DOHH2 (cell line): ENCODE measurements at regions not wholly inside any gene's neighbourhood (a gene's known extent, or its start where the extent isn't known, plus 50 kb on each side); places are given as distances from the start of the nearest gene placed in this dataset.

ENCODE experiments used
- EZH2phosphoT487 ChIP-seq: fragments of 200-600 bp; sonication (generic); IDR thresholded peaks from 2 replicates; pipeline ENCODE4 v1.6.1; 2017; ENCODE audit warnings: borderline replicate concordance, mild to moderate bottlenecking, antibody characterized with exemption, low read length, moderate library complexity, mixed read lengths
- TF ChIP-seq, protein P1 (sequence below): fragments of 200-600 bp; sonication (generic); IDR thresholded peaks from one replicate; pipeline ENCODE4 v1.5.1; 2014; ENCODE audit warnings: antibody characterized with exemption, mild to moderate bottlenecking, low read depth, low read length; ENCODE audit not compliant: poor library complexity, severe bottlenecking

DNA sequence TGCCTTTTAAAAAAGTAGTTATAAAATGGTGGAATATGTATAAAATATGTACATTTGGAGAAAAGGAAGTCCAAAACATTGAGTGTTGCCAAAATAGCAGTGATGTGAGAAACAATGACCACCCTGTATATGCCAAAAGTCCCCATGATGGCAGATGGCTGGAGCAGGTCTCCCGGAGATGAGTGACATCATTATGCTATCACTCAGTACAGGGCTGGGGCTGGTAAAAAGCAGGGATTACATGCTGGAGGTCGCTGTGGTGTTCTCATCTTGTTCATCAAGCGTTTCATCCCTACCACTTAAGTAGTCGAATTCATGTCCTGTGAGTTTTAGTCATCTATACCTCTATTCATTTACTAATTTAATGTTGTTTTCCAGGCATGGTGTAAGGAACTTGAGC lies 315.3 kb upstream of the SLC35B3 start:
- TF ChIP-seq, protein P1, sequence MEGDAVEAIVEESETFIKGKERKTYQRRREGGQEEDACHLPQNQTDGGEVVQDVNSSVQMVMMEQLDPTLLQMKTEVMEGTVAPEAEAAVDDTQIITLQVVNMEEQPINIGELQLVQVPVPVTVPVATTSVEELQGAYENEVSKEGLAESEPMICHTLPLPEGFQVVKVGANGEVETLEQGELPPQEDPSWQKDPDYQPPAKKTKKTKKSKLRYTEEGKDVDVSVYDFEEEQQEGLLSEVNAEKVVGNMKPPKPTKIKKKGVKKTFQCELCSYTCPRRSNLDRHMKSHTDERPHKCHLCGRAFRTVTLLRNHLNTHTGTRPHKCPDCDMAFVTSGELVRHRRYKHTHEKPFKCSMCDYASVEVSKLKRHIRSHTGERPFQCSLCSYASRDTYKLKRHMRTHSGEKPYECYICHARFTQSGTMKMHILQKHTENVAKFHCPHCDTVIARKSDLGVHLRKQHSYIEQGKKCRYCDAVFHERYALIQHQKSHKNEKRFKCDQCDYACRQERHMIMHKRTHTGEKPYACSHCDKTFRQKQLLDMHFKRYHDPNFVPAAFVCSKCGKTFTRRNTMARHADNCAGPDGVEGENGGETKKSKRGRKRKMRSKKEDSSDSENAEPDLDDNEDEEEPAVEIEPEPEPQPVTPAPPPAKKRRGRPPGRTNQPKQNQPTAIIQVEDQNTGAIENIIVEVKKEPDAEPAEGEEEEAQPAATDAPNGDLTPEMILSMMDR, result no peak
- no peak for TF ChIP-seq EZH2phosphoT487
